Keratinocyte (primary cell): ENCODE measurements at regions not wholly inside any gene's neighbourhood (a gene's known extent, or its start where the extent isn't known, plus 50 kb on each side); places are given as distances from the start of the nearest gene placed in this dataset.

ENCODE experiments used
- DNase-seq: peaks from one replicate; pipeline ENCODE4 v3.0.0-alpha.2; 2011; ENCODE audit warnings: low read depth, missing footprints, low spot score
- FAIRE-seq: peaks from 2 replicates; lab custom pipeline; 2011; peaks lifted over from hg19 to GRCh38; lab: Jason Lieb, UNC
- H2AFZ ChIP-seq: 2 replicates; pipeline ENCODE4 v1.6.0; 2012; ENCODE audit warnings: low read length, control low read depth, inconsistent platforms; ENCODE audit not compliant: control insufficient read depth
- H3K27ac ChIP-seq: 2 replicates; pipeline ENCODE4 v1.5.1; 2011; ENCODE audit warnings: low read length; ENCODE audit not compliant: control insufficient read depth, insufficient read depth
- H3K27me3 ChIP-seq: 3 replicates; pipeline ENCODE4 v1.6.0; 2011; ENCODE audit warnings: low read length; ENCODE audit not compliant: control insufficient read depth, insufficient read depth; ENCODE audit errors: extremely low read depth
- H3K36me3 ChIP-seq, 2 experiments: 2 replicates in 1 of 2; 3 replicates in 1 of 2; pipeline ENCODE4 v1.5.1; 2011; ENCODE audit warnings: low read length in 2 of 2, mild to moderate bottlenecking in 1 of 2; ENCODE audit not compliant: control insufficient read depth in 2 of 2, insufficient read depth in 2 of 2; ENCODE audit errors: extremely low read depth in 1 of 2
- H3K4me1 ChIP-seq: 3 replicates; pipeline ENCODE4 v1.5.1; 2011; ENCODE audit warnings: low read length; ENCODE audit not compliant: control insufficient read depth, insufficient read depth; ENCODE audit errors: extremely low read depth
- H3K4me2 ChIP-seq: 3 replicates; pipeline ENCODE4 v1.6.0; 2011; ENCODE audit warnings: low read depth, low read length; ENCODE audit not compliant: control insufficient read depth, insufficient read depth; ENCODE audit errors: extremely low read depth
- H3K4me3 ChIP-seq, 3 experiments: fragments of 200-600 bp in 1 of 3; sonication (generic) in 1 of 3; 2 replicates in 2 of 3; 3 replicates in 1 of 3; pipeline ENCODE4 v1.5.1; 2011 to 2016; ENCODE audit warnings: low read length in 3 of 3, mild to moderate bottlenecking in 3 of 3, control low read depth in 2 of 3, inconsistent platforms in 1 of 3, low read depth in 1 of 3, mixed read lengths in 1 of 3, mixed run types in 1 of 3, moderate library complexity in 1 of 3; ENCODE audit not compliant: control insufficient read depth in 2 of 3, insufficient read depth in 2 of 3; ENCODE audit errors: extremely low read depth in 1 of 3
- H3K79me2 ChIP-seq: 2 replicates; pipeline ENCODE4 v1.6.0; 2012; ENCODE audit warnings: low read length; ENCODE audit not compliant: control insufficient read depth, insufficient read depth
- H3K9ac ChIP-seq: 3 replicates; pipeline ENCODE4 v1.6.0; 2011; ENCODE audit warnings: low read length; ENCODE audit not compliant: control insufficient read depth, insufficient read depth; ENCODE audit errors: extremely low read depth
- H3K9me1 ChIP-seq: 3 replicates; pipeline ENCODE4 v1.6.0; 2011; ENCODE audit warnings: low read length; ENCODE audit not compliant: control insufficient read depth, insufficient read depth; ENCODE audit errors: extremely low read depth
- H3K9me3 ChIP-seq: 2 replicates; pipeline ENCODE4 v1.5.1; 2012; ENCODE audit warnings: low read depth, low read length; ENCODE audit not compliant: control insufficient read depth
- H4K20me1 ChIP-seq: 3 replicates; pipeline ENCODE4 v1.6.0; 2011; ENCODE audit warnings: low read length; ENCODE audit not compliant: control insufficient read depth, insufficient read depth; ENCODE audit errors: extremely low read depth
- EZH2 ChIP-seq: IDR thresholded peaks from one replicate; pipeline ENCODE4 v1.6.1; 2012; ENCODE audit warnings: inconsistent platforms, mild to moderate bottlenecking, low read length, moderate library complexity
- dilution Hi-C: fragments of 300-500 bp; cut with MboI; formaldehyde crosslinking; loops from one replicate; pipeline ENCODE4 v1.7.0; 2020; ENCODE audit warnings: low sequenced_read_pairs; ENCODE audit not compliant: extremely low pct_ligation_motif_present
- TF ChIP-seq, protein P1 (sequence below), 3 experiments: IDR thresholded peaks in 1 of 3; conservative IDR thresholded peaks in 1 of 3; optimal IDR thresholded peaks in 1 of 3; 2 replicates in 2 of 3; 3 replicates in 1 of 3; pipeline versions ENCODE3 to v1.5.1; 2011; ENCODE audit warnings: low read length in 3 of 3, mild to moderate bottlenecking in 3 of 3, moderate library complexity in 2 of 3, control low read depth in 1 of 3, inconsistent platforms in 1 of 3; ENCODE audit not compliant: insufficient read depth in 2 of 3; ENCODE audit errors: extremely low read depth in 1 of 3

DNA sequence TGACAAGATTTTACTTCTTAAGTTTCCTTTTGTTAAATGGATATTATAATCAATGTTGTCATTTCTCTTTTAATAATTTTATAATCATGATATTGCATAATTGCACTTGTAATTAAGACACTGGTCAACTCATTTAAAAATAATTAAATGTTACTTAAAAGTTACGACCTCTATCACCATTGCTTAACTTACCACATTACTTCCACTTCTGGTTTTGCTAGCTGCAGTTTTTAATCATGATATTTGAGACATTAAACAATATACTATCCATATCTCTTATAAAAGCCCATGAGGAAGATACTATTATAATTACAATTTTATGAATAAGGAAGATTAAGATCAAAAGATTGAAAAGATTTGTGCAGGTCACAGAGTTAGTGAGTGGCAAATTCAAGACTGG is 502.0 kb downstream of the RNF144A start:
- DNase-seq = no peak
- TF ChIP-seq EZH2 = no peak
- TF ChIP-seq, protein P1, sequence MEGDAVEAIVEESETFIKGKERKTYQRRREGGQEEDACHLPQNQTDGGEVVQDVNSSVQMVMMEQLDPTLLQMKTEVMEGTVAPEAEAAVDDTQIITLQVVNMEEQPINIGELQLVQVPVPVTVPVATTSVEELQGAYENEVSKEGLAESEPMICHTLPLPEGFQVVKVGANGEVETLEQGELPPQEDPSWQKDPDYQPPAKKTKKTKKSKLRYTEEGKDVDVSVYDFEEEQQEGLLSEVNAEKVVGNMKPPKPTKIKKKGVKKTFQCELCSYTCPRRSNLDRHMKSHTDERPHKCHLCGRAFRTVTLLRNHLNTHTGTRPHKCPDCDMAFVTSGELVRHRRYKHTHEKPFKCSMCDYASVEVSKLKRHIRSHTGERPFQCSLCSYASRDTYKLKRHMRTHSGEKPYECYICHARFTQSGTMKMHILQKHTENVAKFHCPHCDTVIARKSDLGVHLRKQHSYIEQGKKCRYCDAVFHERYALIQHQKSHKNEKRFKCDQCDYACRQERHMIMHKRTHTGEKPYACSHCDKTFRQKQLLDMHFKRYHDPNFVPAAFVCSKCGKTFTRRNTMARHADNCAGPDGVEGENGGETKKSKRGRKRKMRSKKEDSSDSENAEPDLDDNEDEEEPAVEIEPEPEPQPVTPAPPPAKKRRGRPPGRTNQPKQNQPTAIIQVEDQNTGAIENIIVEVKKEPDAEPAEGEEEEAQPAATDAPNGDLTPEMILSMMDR (optimal IDR thresholded peaks at IDR 0.05 in 1 of 3, IDR thresholded peaks at IDR 0.05 in 1 of 3, conservative IDR thresholded peaks at IDR 0.05 in 1 of 3; ENCODE audit: extremely low read depth in 1 of 3, insufficient read depth in 2 of 3, low read length in 3 of 3) = no peak
- Histone ChIP-seq H3K27ac (no peak overlapping the region), H4K20me1 (no peaks in the 10 kb centered on the region), H3K9me3 (no peaks in the 10 kb centered on the region), H3K27me3 (no peaks in the 10 kb centered on the region), H3K9me1 (no peaks in the 10 kb centered on the region), H2AFZ (no peak overlapping the region), H3K4me1 (no peaks in the 10 kb centered on the region), H3K36me3 (no peaks in the 10 kb centered on the region), H3K4me3 (no peak overlapping the region), H3K4me2 (no peak overlapping the region), H3K9ac (no peak overlapping the region), H3K79me2 (no peaks in the 10 kb centered on the region)
- dilution Hi-C loops = no loop called here
- no peak for FAIRE-seq

DNA sequence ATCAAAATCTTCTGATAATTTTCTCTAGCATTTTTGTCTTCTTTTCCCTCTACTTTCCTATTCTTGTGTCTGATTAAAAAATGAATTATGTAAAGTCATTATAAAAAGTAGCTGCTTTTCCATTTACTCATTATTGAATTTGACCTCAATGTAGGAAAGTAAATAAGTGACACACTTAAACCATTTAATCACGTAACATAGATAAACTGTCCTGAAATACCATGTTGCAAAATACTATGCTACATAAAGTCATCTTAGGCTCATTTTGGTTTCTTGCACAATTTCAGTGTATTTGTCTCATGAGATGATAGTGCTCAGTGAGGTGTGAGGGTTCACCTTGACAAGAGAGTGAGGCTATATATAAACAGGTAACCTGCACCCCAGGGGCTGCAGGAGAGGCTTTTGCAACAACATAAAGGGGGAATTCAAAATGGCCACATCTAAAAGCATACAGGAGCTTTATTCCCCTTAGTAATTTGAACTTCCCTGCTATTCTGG is 502.7 kb downstream of the RNF144A start:
- no peak for TF ChIP-seq EZH2
- TF ChIP-seq, protein P1 (optimal IDR thresholded peaks at IDR 0.05 in 1 of 3, IDR thresholded peaks at IDR 0.05 in 1 of 3, conservative IDR thresholded peaks at IDR 0.05 in 1 of 3; ENCODE audit: extremely low read depth in 1 of 3, insufficient read depth in 2 of 3, low read length in 3 of 3) = no peak
- DNase-seq (no peak), FAIRE-seq (no peak)
- H3K4me3 ChIP-seq = no peak overlapping the region
- H3K4me1 ChIP-seq = no peaks in the 10 kb centered on the region
- H3K79me2 ChIP-seq = no peaks in the 10 kb centered on the region
- no peaks in the 10 kb centered on the region for H3K36me3 ChIP-seq
- no peak overlapping the region for H3K4me2 ChIP-seq
- H3K9me1 ChIP-seq = no peaks in the 10 kb centered on the region
- H4K20me1 ChIP-seq = no peaks in the 10 kb centered on the region
- no peaks in the 10 kb centered on the region for H3K9me3 ChIP-seq
- dilution Hi-C loops = no loop called here
- H3K9ac ChIP-seq = no peak overlapping the region
- H2AFZ ChIP-seq = no peak overlapping the region
- H3K27ac ChIP-seq = no peak overlapping the region
- no peaks in the 10 kb centered on the region for H3K27me3 ChIP-seq
